H1 (cell line): ENCODE measurements at regions not wholly inside any gene's neighbourhood (a gene's known extent, or its start where the extent isn't known, plus 50 kb on each side); places are given as distances from the start of the nearest gene placed in this dataset.

Experiments
- CTCF ChIA-PET: fragments of 300-600 bp; sonication (Branson Sonifier 250); formaldehyde crosslinking; loops from one replicate; lab custom pipeline; 2021; ENCODE audit not compliant: partially characterized antibody; lab: Charles Lee
- POLR2A ChIA-PET: fragments of 300-600 bp; sonication (Branson Sonifier 250); formaldehyde crosslinking; loops from one replicate; lab custom pipeline; 2021; ENCODE audit warnings: inconsistent platforms; ENCODE audit not compliant: partially characterized antibody; lab: Charles Lee
- DNase-seq, 2 experiments: peaks; one replicate each; pipeline versions ENCODE4 v3.0.0 to v3.0.0-alpha.2; 2010 to 2022; ENCODE audit warnings: low spot score in 2 of 2, low read depth in 1 of 2, mixed read lengths in 1 of 2
- FAIRE-seq: peaks from 2 replicates; lab custom pipeline; 2011; peaks lifted over from hg19 to GRCh38; lab: Jason Lieb, UNC
- H2AFZ ChIP-seq: 2 replicates; pipeline ENCODE4 v1.8.1; 2012; ENCODE audit warnings: low read length, inconsistent platforms
- H2AK5ac ChIP-seq: 2 replicates; pipeline ENCODE4 v1.6.1; 2013; ENCODE audit warnings: low read depth, low read length
- H2BK120ac ChIP-seq: replicated peaks from 2 replicates; pipeline ENCODE3; 2013; ENCODE audit warnings: low read depth, low read length, inconsistent platforms
- H2BK12ac ChIP-seq: 2 replicates; pipeline ENCODE4 v1.6.1; 2013; ENCODE audit warnings: low read depth, low read length
- H2BK15ac ChIP-seq: 2 replicates; pipeline ENCODE4 v1.6.1; 2013; ENCODE audit warnings: low read length
- H2BK20ac ChIP-seq: 2 replicates; pipeline ENCODE4 v1.6.1; 2013; ENCODE audit warnings: low read length
- H2BK5ac ChIP-seq: 2 replicates; pipeline ENCODE4 v1.6.1; 2013; ENCODE audit warnings: low read depth, low read length
- H3K14ac ChIP-seq: 2 replicates; pipeline ENCODE4 v1.6.1; 2013; ENCODE audit warnings: inconsistent platforms; ENCODE audit not compliant: insufficient read length
- H3K18ac ChIP-seq: 2 replicates; pipeline ENCODE4 v1.6.1; 2013; ENCODE audit warnings: low read length; ENCODE audit errors: extremely low read depth
- H3K23ac ChIP-seq: 2 replicates; pipeline ENCODE4 v1.6.1; 2013; ENCODE audit warnings: inconsistent platforms; ENCODE audit not compliant: insufficient read length
- H3K23me2 ChIP-seq: 2 replicates; pipeline ENCODE4 v1.6.1; 2013; ENCODE audit warnings: low read depth, low read length
- H3K27ac ChIP-seq: 2 replicates; pipeline ENCODE4 v1.6.1; 2011; ENCODE audit warnings: low read depth, low read length, inconsistent platforms
- H3K27me3 ChIP-seq, 4 experiments: replicated peaks in 1 of 4; 1 replicate in 1 of 4; 2 replicates in 3 of 4; pipeline versions ENCODE4 v1.6.1 to v1.8.1; 2011 to 2013; ENCODE audit warnings: low read length in 3 of 4, mild to moderate bottlenecking in 3 of 4, inconsistent platforms in 2 of 4, mixed read lengths in 2 of 4, moderate library complexity in 1 of 4; ENCODE audit not compliant: control insufficient read depth in 3 of 4, insufficient read depth in 3 of 4; ENCODE audit errors: extremely low read depth in 1 of 4
- H3K36me3 ChIP-seq, 4 experiments: 2 replicates each; pipeline versions ENCODE4 v1.6.1 to v1.8.1; 2011 to 2013; ENCODE audit warnings: mild to moderate bottlenecking in 4 of 4, low read length in 3 of 4, moderate library complexity in 2 of 4, control low read depth in 1 of 4, inconsistent platforms in 1 of 4; ENCODE audit not compliant: insufficient read depth in 4 of 4, control insufficient read depth in 2 of 4
- H3K4ac ChIP-seq: replicated peaks from 2 replicates; pipeline ENCODE3; 2013; ENCODE audit warnings: low read length, low read depth, mixed read lengths, inconsistent platforms; ENCODE audit not compliant: insufficient read length
- H3K4me1 ChIP-seq, 4 experiments: replicated peaks in 1 of 4; 1 replicate in 1 of 4; 2 replicates in 3 of 4; pipeline versions ENCODE4 v1.6.1 to v1.8.1; 2011 to 2013; ENCODE audit warnings: low read length in 3 of 4, inconsistent platforms in 2 of 4, mixed read lengths in 1 of 4; ENCODE audit not compliant: insufficient read depth in 4 of 4, control insufficient read depth in 3 of 4
- H3K4me2 ChIP-seq, 2 experiments: 2 replicates each; pipeline versions ENCODE4 v1.6.1 to v1.8.1; 2011 to 2013; ENCODE audit warnings: low read depth in 2 of 2, low read length in 2 of 2, control low read depth in 1 of 2, inconsistent platforms in 1 of 2, mild to moderate bottlenecking in 1 of 2; ENCODE audit not compliant: insufficient read depth in 1 of 2
- H3K4me3 ChIP-seq, 4 experiments: fragments of 200-600, 300-600 bp in 1 of 4; sonication (generic), shearing (Covaris generic), sonication (Bioruptor Twin) in 1 of 4; 2 replicates each; pipeline versions ENCODE4 v1.5.1 to v1.8.1; 2011 to 2016; ENCODE audit warnings: low read length in 4 of 4, low read depth in 3 of 4, control low read depth in 2 of 4, inconsistent platforms in 2 of 4, mild to moderate bottlenecking in 2 of 4, mixed read lengths in 1 of 4, moderate library complexity in 1 of 4; ENCODE audit not compliant: insufficient read depth in 2 of 4; ENCODE audit errors: extremely low read depth in 1 of 4
- H3K56ac ChIP-seq: replicated peaks from 2 replicates; pipeline ENCODE3; 2013; ENCODE audit warnings: low read depth, mild to moderate bottlenecking, mixed read lengths, low read length, inconsistent platforms; ENCODE audit not compliant: insufficient read length
- H3K79me1 ChIP-seq: 2 replicates; pipeline ENCODE4 v1.6.1; 2013; ENCODE audit warnings: low read depth, low read length, control low read depth
- H3K79me2 ChIP-seq, 2 experiments: 2 replicates each; pipeline versions ENCODE4 v1.6.1 to v1.8.1; 2012 to 2013; ENCODE audit warnings: low read length in 2 of 2, mild to moderate bottlenecking in 2 of 2, inconsistent platforms in 1 of 2; ENCODE audit not compliant: insufficient read depth in 2 of 2, control insufficient read depth in 1 of 2
- H3K9ac ChIP-seq, 4 experiments: replicated peaks in 1 of 4; 1 replicate in 1 of 4; 2 replicates in 3 of 4; pipeline versions ENCODE4 v1.6.1 to v1.8.1; 2011 to 2013; ENCODE audit warnings: low read depth in 3 of 4, low read length in 3 of 4, control low read depth in 2 of 4, mild to moderate bottlenecking in 2 of 4, moderate library complexity in 2 of 4, inconsistent platforms in 1 of 4; ENCODE audit errors: extremely low read depth in 1 of 4
- H3K9me3 ChIP-seq, 2 experiments: 2 replicates each; pipeline versions ENCODE4 v1.6.1 to v1.8.1; 2012 to 2013; ENCODE audit warnings: mild to moderate bottlenecking in 2 of 2, moderate library complexity in 2 of 2, control low read depth in 1 of 2, inconsistent platforms in 1 of 2, low read depth in 1 of 2, low read length in 1 of 2, mixed read lengths in 1 of 2; ENCODE audit not compliant: insufficient read depth in 2 of 2
- H4K20me1 ChIP-seq, 2 experiments: replicated peaks in 1 of 2; 2 replicates each; pipeline versions ENCODE3 to v1.8.1; 2011 to 2013; ENCODE audit warnings: inconsistent platforms in 2 of 2, low read length in 2 of 2, mild to moderate bottlenecking in 1 of 2; ENCODE audit not compliant: insufficient read depth in 2 of 2, control insufficient read depth in 1 of 2
- H4K5ac ChIP-seq: 2 replicates; pipeline ENCODE4 v1.6.1; 2013; ENCODE audit warnings: low read length, low read depth, mixed read lengths, inconsistent platforms; ENCODE audit not compliant: insufficient read length
- H4K8ac ChIP-seq: 2 replicates; pipeline ENCODE4 v1.8.0; 2013; ENCODE audit warnings: mild to moderate bottlenecking, moderate library complexity, low read length, inconsistent platforms; ENCODE audit not compliant: insufficient read depth; ENCODE audit errors: extremely low read depth
- H4K91ac ChIP-seq: replicated peaks from 2 replicates; pipeline ENCODE3; 2013; ENCODE audit warnings: low read length, mixed read lengths, inconsistent platforms; ENCODE audit not compliant: insufficient read length
- ATF3 ChIP-seq: IDR thresholded peaks from 2 replicates; pipeline ENCODE4 v1.6.1; 2011; ENCODE audit warnings: low read depth, mild to moderate bottlenecking, low read length; ENCODE audit not compliant: insufficient read depth
- BRCA1 ChIP-seq: IDR thresholded peaks from 2 replicates; pipeline ENCODE4 v1.6.1; 2012; ENCODE audit warnings: low read depth, low read length, improper control_type of control experiment
- CEBPB ChIP-seq: IDR thresholded peaks from 2 replicates; pipeline ENCODE4 v1.6.1; 2012; ENCODE audit warnings: low read depth, low read length
- CHD2 ChIP-seq: IDR thresholded peaks from 2 replicates; pipeline ENCODE4 v1.6.1; 2012; ENCODE audit warnings: low read length, improper control_type of control experiment
- CTBP2 ChIP-seq: IDR thresholded peaks from 2 replicates; pipeline ENCODE4 v1.7.0; 2011; ENCODE audit warnings: borderline replicate concordance, mild to moderate bottlenecking, moderate library complexity, mixed read lengths, low read length; ENCODE audit not compliant: insufficient read depth, insufficient read length
- EZH2 ChIP-seq: fragments of 200-600 bp; sonication (generic); IDR thresholded peaks from 2 replicates; pipeline ENCODE4 v1.7.1; 2012; ENCODE audit warnings: low read depth, mild to moderate bottlenecking, moderate library complexity, low read length, inconsistent platforms; ENCODE audit not compliant: severe bottlenecking
- HDAC6 ChIP-seq: IDR thresholded peaks from one replicate; pipeline ENCODE4 v1.7.1; 2012; ENCODE audit warnings: low read depth, mild to moderate bottlenecking, inconsistent platforms, low read length, moderate library complexity
- NRF1 ChIP-seq: IDR thresholded peaks from 2 replicates; pipeline ENCODE4 v1.6.1; 2011; ENCODE audit warnings: mild to moderate bottlenecking, low read depth, low read length, improper control_type of control experiment
- PHF8 ChIP-seq: fragments of 200-600 bp; sonication (generic); conservative IDR thresholded peaks from 2 replicates; pipeline ENCODE4 v1.7.1; 2012; ENCODE audit warnings: low read depth, mild to moderate bottlenecking, inconsistent platforms, low read length, moderate library complexity
- POLR2AphosphoS5 ChIP-seq: IDR thresholded peaks from 2 replicates; pipeline ENCODE4 v1.6.1; 2011; ENCODE audit warnings: low read depth, low read length
- RAD21 ChIP-seq, 2 experiments: IDR thresholded peaks in 1 of 2; conservative IDR thresholded peaks in 1 of 2; 2 replicates each; pipeline ENCODE4 v1.6.1; 2011; ENCODE audit warnings: low read depth in 2 of 2, low read length in 2 of 2, improper control_type of control experiment in 1 of 2, inconsistent platforms in 1 of 2, mild to moderate bottlenecking in 1 of 2, moderate library complexity in 1 of 2
- RFX5 ChIP-seq: IDR thresholded peaks from 2 replicates; pipeline ENCODE4 v1.6.1; 2011; ENCODE audit warnings: low read depth, low read length, improper control_type of control experiment, borderline replicate concordance
- SP2 ChIP-seq: IDR thresholded peaks from 2 replicates; pipeline ENCODE4 v1.6.1; 2012; ENCODE audit warnings: mild to moderate bottlenecking, low read length, inconsistent platforms
- TAF7 ChIP-seq: optimal IDR thresholded peaks from 2 replicates; pipeline ENCODE3; 2011; ENCODE audit warnings: low read depth, mild to moderate bottlenecking, inconsistent platforms, low read length, moderate library complexity, borderline replicate concordance

- H2BK20ac ChIP-seq = no peak overlapping the region
- H3K4ac ChIP-seq = no peak overlapping the region
- H2BK12ac ChIP-seq = no peak overlapping the region
- no peak overlapping the region for H4K5ac ChIP-seq
- no peak overlapping the region for H2AFZ ChIP-seq
- no peaks in the 10 kb centered on the region for H3K23me2 ChIP-seq
- no peak overlapping the region for H3K23ac ChIP-seq
- H3K27ac ChIP-seq = no peak overlapping the region
- no peak overlapping the region for H3K4me3 ChIP-seq
- no peak overlapping the region for H2BK120ac ChIP-seq
- H3K27me3 ChIP-seq = no peaks in the 10 kb centered on the region
- no peak overlapping the region for H3K9ac ChIP-seq
- ChIA-PET CTCF (interaction anchor here (0.6 to 0.7 kb wide), 2 partner anchors 13 to 1644 kb away, joined by 3 read pairs; no protein-coding TSS in a partner anchor), POLR2A (no interaction called here)
- no peaks in the 10 kb centered on the region for H3K4me1 ChIP-seq
- H4K8ac ChIP-seq = no peak overlapping the region
- H3K4me2 ChIP-seq = no peak overlapping the region
- H2BK5ac ChIP-seq = no peak overlapping the region
- FAIRE-seq (no peak), DNase-seq (no peak)
- H3K79me1 ChIP-seq = no peaks in the 10 kb centered on the region
- H2BK15ac ChIP-seq = no peak overlapping the region
- H3K79me2 ChIP-seq = no peaks in the 10 kb centered on the region
- peaks cover 0 to 4% of the 10 kb centered on the region in 2 experiments; a peak in 2 of 4 replicates for H3K9me3 ChIP-seq
- no peaks in the 10 kb centered on the region for H3K36me3 ChIP-seq
- H3K14ac ChIP-seq = no peak overlapping the region
- H3K56ac ChIP-seq = no peak overlapping the region
- no peaks in the 10 kb centered on the region for H4K20me1 ChIP-seq
- no peak overlapping the region for H2AK5ac ChIP-seq
- H3K18ac ChIP-seq = no peak overlapping the region
- no peak overlapping the region for H4K91ac ChIP-seq
- TF ChIP-seq SP2 (no peak), CEBPB (no peak), RAD21 (IDR thresholded peaks at IDR 0.05 in 1 of 2, conservative IDR thresholded peaks at IDR 0.05 in 1 of 2; ENCODE audit: low read depth in 2 of 2, low read length in 2 of 2) (no peak), ATF3 (no peak), CTBP2 (no peak), NRF1 (no peak), RFX5 (no peak), CHD2 (no peak), BRCA1 (no peak), TAF7 (no peak), EZH2 (no peak), HDAC6 (no peak), POLR2AphosphoS5 (no peak), PHF8 (no peak)
Observed at GRCh38 chr4:157810137-157810774, 362.6 kb downstream of the GASK1B start.
